HepG2 (cell line): ENCODE measurements at regions not wholly inside any gene's neighbourhood (a gene's known extent, or its start where the extent isn't known, plus 50 kb on each side); places are given as distances from the start of the nearest gene placed in this dataset.

Experiments
- ATAC-seq: fragments of 200-7000 bp; cut with Tn5 transposase; 3 replicates; pipeline ENCODE4 v1.9.1; 2020; ENCODE audit warnings: mild to moderate bottlenecking, moderate library complexity
- BruUV-seq: library from RNA; stranded (reverse); fragments of 400-500 nt; replicated peaks from 2 replicates; lab custom pipeline; 2021; lab: Mats Ljungman, UMichigan
- CTCF ChIA-PET: fragments of 300-600 bp; formaldehyde crosslinking; extraction: SDS; loops from one replicate; lab custom pipeline; 2021; ENCODE audit warnings: low total read pairs, inconsistent platforms, low intra/inter-chr PET ratio; lab: Yijun Ruan, JAX
- POLR2A ChIA-PET: fragments of 350-600 bp; sonication (Branson Sonifier 250); formaldehyde crosslinking; loops from one replicate; lab custom pipeline; 2020; ENCODE audit warnings: antibody characterized with exemption, inconsistent platforms; lab: Yijun Ruan, JAX
- DNase-seq: peaks from one replicate; pipeline ENCODE4 v3.0.0-alpha.2; 2015; ENCODE audit warnings: low spot score
- FAIRE-seq: peaks from 3 replicates; lab custom pipeline; 2011; peaks lifted over from hg19 to GRCh38; lab: Jason Lieb, UNC
- H2AFZ ChIP-seq: one replicate; pipeline ENCODE4 v1.6.1; 2011; ENCODE audit warnings: low read length, inconsistent platforms
- H3K27ac ChIP-seq: fragments of 300-600 bp; 3 replicates; pipeline ENCODE4 v1.8.0; 2011; ENCODE audit warnings: mixed run types, mild to moderate bottlenecking, mixed read lengths, low read length, inconsistent platforms; ENCODE audit not compliant: insufficient read depth; ENCODE audit errors: extremely low read length
- H3K27me3 ChIP-seq, 2 experiments: fragments of 200-600 bp in 1 of 2; 2 replicates in 1 of 2; 3 replicates in 1 of 2; pipeline versions ENCODE4 v1.6.0 to v1.8.0; 2011; ENCODE audit warnings: low read length in 2 of 2, mild to moderate bottlenecking in 2 of 2, moderate library complexity in 2 of 2, inconsistent platforms in 1 of 2; ENCODE audit not compliant: insufficient read depth in 2 of 2, control insufficient read depth in 1 of 2
- H3K36me3 ChIP-seq, 2 experiments: fragments of 200-600 bp in 1 of 2; replicated peaks in 1 of 2; 2 replicates in 1 of 2; 3 replicates in 1 of 2; pipeline versions ENCODE4 v1.5.1 to v1.8.0; 2011; ENCODE audit warnings: low read length in 2 of 2, inconsistent platforms in 1 of 2; ENCODE audit not compliant: insufficient read depth in 2 of 2, control insufficient read depth in 1 of 2
- H3K4me1 ChIP-seq: 2 replicates; pipeline ENCODE4 v1.5.1; 2012; ENCODE audit warnings: low read length, inconsistent platforms; ENCODE audit not compliant: insufficient read depth
- H3K4me2 ChIP-seq: 2 replicates; pipeline ENCODE4 v1.6.0; 2011; ENCODE audit warnings: low read depth, low read length, inconsistent platforms
- H3K4me3 ChIP-seq, 3 experiments: fragments of 200-600 bp in 1 of 3; sonication (generic), shearing (Covaris generic) in 1 of 3; replicated peaks in 1 of 3; 2 replicates each; pipeline ENCODE4 v1.5.1; 2011 to 2016; ENCODE audit warnings: low read length in 3 of 3, inconsistent platforms in 2 of 3, low read depth in 2 of 3, mild to moderate bottlenecking in 2 of 3, control low read depth in 1 of 3, mixed read lengths in 1 of 3; ENCODE audit not compliant: insufficient read depth in 1 of 3
- H3K79me2 ChIP-seq: one replicate; pipeline ENCODE4 v1.6.1; 2011; ENCODE audit warnings: low read length, inconsistent platforms; ENCODE audit not compliant: insufficient read depth
- H3K9ac ChIP-seq: 2 replicates; pipeline ENCODE4 v1.6.0; 2011; ENCODE audit warnings: mild to moderate bottlenecking, low read depth, low read length, inconsistent platforms; ENCODE audit not compliant: insufficient read depth
- H3K9me3 ChIP-seq: 2 replicates; pipeline ENCODE4 v1.5.1; 2012; ENCODE audit warnings: mild to moderate bottlenecking, low read length
- H4K20me1 ChIP-seq: 2 replicates; pipeline ENCODE4 v1.6.0; 2011; ENCODE audit warnings: inconsistent platforms, mild to moderate bottlenecking, low read length, moderate library complexity; ENCODE audit not compliant: insufficient read depth
- HNF4G ChIP-seq, 2 experiments: sonication (generic) in 1 of 2; formaldehyde crosslinking in 1 of 2; IDR thresholded peaks; 2 replicates each; pipeline versions ENCODE4 v1.4.0 to v1.6.1; 2011 to 2020; ENCODE audit warnings: borderline replicate concordance in 2 of 2, low read depth in 2 of 2, mild to moderate bottlenecking in 2 of 2, low read length in 1 of 2, missing genetic modification reagents in 1 of 2, moderate library complexity in 1 of 2
- KLF12 ChIP-seq: sonication (generic); formaldehyde crosslinking; IDR thresholded peaks from 2 replicates; pipeline ENCODE4 v1.4.0; 2020; ENCODE audit warnings: missing genetic modification reagents, borderline replicate concordance
- MAZ ChIP-seq, 2 experiments: sonication (generic) in 1 of 2; formaldehyde crosslinking in 1 of 2; IDR thresholded peaks; 2 replicates each; pipeline versions ENCODE4 v1.5.0 to v1.6.1; 2012 to 2020; ENCODE audit warnings: low read depth in 2 of 2, mild to moderate bottlenecking in 2 of 2, borderline replicate concordance in 1 of 2, improper control_type of control experiment in 1 of 2, low read length in 1 of 2, missing genetic modification reagents in 1 of 2, moderate library complexity in 1 of 2
- MYC ChIP-seq: sonication (generic); formaldehyde crosslinking; IDR thresholded peaks from 2 replicates; pipeline ENCODE4 v1.9.0; 2021; ENCODE audit warnings: missing genetic modification reagents, borderline replicate concordance
- NFATC3 ChIP-seq: sonication (generic); formaldehyde crosslinking; IDR thresholded peaks from 2 replicates; pipeline ENCODE4 v1.5.1; 2020; ENCODE audit warnings: mild to moderate bottlenecking, missing genetic modification reagents
- NFKBIZ ChIP-seq: IDR thresholded peaks from 2 replicates; pipeline ENCODE4 v1.6.1; 2018; ENCODE audit warnings: missing genetic modification reagents, missing compliant biosample characterization
- PLSCR1 ChIP-seq: sonication (generic); formaldehyde crosslinking; IDR thresholded peaks from 2 replicates; pipeline ENCODE4 v1.5.0; 2020; ENCODE audit warnings: missing genetic modification reagents, mild to moderate bottlenecking, borderline replicate concordance
- SSRP1 ChIP-seq: IDR thresholded peaks from 2 replicates; pipeline ENCODE4 v1.6.1; 2016; ENCODE audit warnings: control low read depth
- TOE1 ChIP-seq: sonication (generic); formaldehyde crosslinking; IDR thresholded peaks from 2 replicates; pipeline ENCODE4 v1.4.0; 2020; ENCODE audit warnings: mild to moderate bottlenecking, missing genetic modification reagents
- ZBTB38 ChIP-seq: sonication (generic); formaldehyde crosslinking; IDR thresholded peaks from 2 replicates; pipeline ENCODE4 v1.5.1; 2020; ENCODE audit warnings: mild to moderate bottlenecking, missing genetic modification reagents
- ZBTB7A ChIP-seq: sonication (generic); formaldehyde crosslinking; IDR thresholded peaks from 2 replicates; pipeline ENCODE4 v1.8.0; 2022; ENCODE audit warnings: mild to moderate bottlenecking, missing genetic modification reagents
- ZNF468 ChIP-seq: sonication (generic); formaldehyde crosslinking; IDR thresholded peaks from 2 replicates; pipeline ENCODE4 v1.8.0; 2022; ENCODE audit warnings: mild to moderate bottlenecking, moderate library complexity, missing genetic modification reagents
- ZNF660 ChIP-seq: sonication (generic); formaldehyde crosslinking; IDR thresholded peaks from 2 replicates; pipeline ENCODE4 v1.5.1; 2020; ENCODE audit warnings: mild to moderate bottlenecking, low read depth, missing genetic modification reagents, borderline replicate concordance
- ZNF687 ChIP-seq: sonication (generic); formaldehyde crosslinking; IDR thresholded peaks from 2 replicates; pipeline ENCODE4 v1.5.1; 2020; ENCODE audit warnings: mild to moderate bottlenecking, missing genetic modification reagents, moderate library complexity
- ZNF746 ChIP-seq: sonication (generic); formaldehyde crosslinking; IDR thresholded peaks from 2 replicates; pipeline ENCODE4 v1.8.0; 2022; ENCODE audit warnings: mild to moderate bottlenecking, missing genetic modification reagents
- ZNF775 ChIP-seq: sonication (generic); formaldehyde crosslinking; IDR thresholded peaks from 2 replicates; pipeline ENCODE4 v1.4.0; 2020; ENCODE audit warnings: missing genetic modification reagents, mild to moderate bottlenecking, moderate library complexity, borderline replicate concordance
- WGBS: methylation state at CpG from one replicate; pipeline ENCODE4 v1.1.6; 2017; ENCODE audit warnings: low lambda C conversion rate; 5-methylcytosine and 5-hydroxymethylcytosine counted together
- in situ Hi-C: cut with HindIII; loops from 2 replicates; pipeline ENCODE4 v1.10.0; 2017; ENCODE audit warnings: low pct_unique_long_range_greater_than_20kb; ENCODE audit not compliant: extremely low pct_ligation_motif_present
- intact Hi-C: fragments of 100-400 bp; cut with micrococcal nuclease; formaldehyde crosslinking; loops from one replicate; pipeline ENCODE4 v1.10.0; 2022; ENCODE audit not compliant: unreplicated experiment

- TF ChIP-seq MAZ (IDR thresholded peaks at IDR 0.05; ENCODE audit: borderline replicate concordance, low read depth, low read length) (no peak), MAZ (CRISPR knock-in tag; IDR thresholded peaks at IDR 0.05; ENCODE audit: low read depth) (no peak), NFATC3 (CRISPR knock-in tag) (no peak), SSRP1 (CRISPR knock-in tag) (no peak), ZNF660 (CRISPR knock-in tag) (no peak), ZBTB7A (CRISPR knock-in tag) (no peak), KLF12 (CRISPR knock-in tag) (no peak), ZNF468 (no peak), TOE1 (CRISPR knock-in tag) (no peak), ZNF746 (CRISPR knock-in tag) (no peak), NFKBIZ (CRISPR knock-in tag) (no peak)
Measured at GRCh38 chr13:74063533-74064100, 70.6 kb downstream of the KLF12 start (continued).

- POLR2A ChIA-PET, result no interaction called here
- in situ Hi-C loops, result no loop called here
- DNase-seq, result no peak
- no peaks in the 10 kb centered on the region for H3K9me3 ChIP-seq
- ATAC-seq, result no peak
- CTCF ChIA-PET, result no interaction called here
- BruUV-seq, result no TSS peak
- no peak overlapping the region for H3K27ac ChIP-seq
- H3K4me2 ChIP-seq, result no peak overlapping the region
- H2AFZ ChIP-seq, result no peak overlapping the region
- no peak overlapping the region for H3K9ac ChIP-seq
- H3K27me3 ChIP-seq, result no peaks in the 10 kb centered on the region
- H3K4me3 ChIP-seq, result no peak overlapping the region
- no peaks in the 10 kb centered on the region for H3K79me2 ChIP-seq
- FAIRE-seq, result no peak
- H3K36me3 ChIP-seq, result no peaks in the 10 kb centered on the region
- H3K4me1 ChIP-seq, result 0 out of 2 replicates have a peak, but pooled peaks cover 4% of the 10 kb centered on the region
- H4K20me1 ChIP-seq, result no peaks in the 10 kb centered on the region
- WGBS, result 54% methylated on average over 6 of the region's 6 CpGs
- intact Hi-C loops, result no loop called here
- TF ChIP-seq ZNF775, result no peak
- TF ChIP-seq PLSCR1 (CRISPR knock-in tag), result no peak
- no peak for TF ChIP-seq ZBTB38 (CRISPR knock-in tag)
- no peak for TF ChIP-seq MYC (CRISPR knock-in tag)
- no peak for TF ChIP-seq HNF4G (IDR thresholded peaks at IDR 0.05; ENCODE audit: borderline replicate concordance, low read depth, low read length)
- no peak for TF ChIP-seq HNF4G (CRISPR knock-in tag; IDR thresholded peaks at IDR 0.05; ENCODE audit: borderline replicate concordance, low read depth)
- no peak for TF ChIP-seq ZNF687 (CRISPR knock-in tag)
Measured at GRCh38 chr13:74062933-74063332, 71.3 kb downstream of the KLF12 start.
